ENCODE measurements at regions not wholly inside any gene's neighbourhood (a gene's known extent, or its start where the extent isn't known, plus 50 kb on each side); places are given as distances from the start of the nearest gene placed in this dataset.

DNA sequence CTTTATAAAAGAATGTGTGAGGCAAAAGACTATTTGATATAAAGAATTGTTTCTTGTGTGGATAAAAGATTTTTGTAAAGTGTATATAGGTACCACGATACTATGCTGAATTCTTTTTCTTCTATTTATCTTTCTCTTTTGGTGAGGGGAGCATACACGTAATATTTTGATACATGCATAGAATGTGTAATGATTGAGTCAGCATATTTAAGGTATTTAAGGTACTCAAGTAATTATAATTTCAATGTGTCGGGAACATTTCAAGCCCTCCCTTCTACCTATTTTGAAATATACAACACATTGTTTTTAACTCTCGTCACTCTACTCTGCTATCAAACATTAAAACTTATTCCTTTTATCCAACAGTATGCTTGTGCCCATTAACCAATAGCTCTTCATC, 1221.6 kb upstream of the PHF14 start:
- TF ChIP-seq RAD21 (IDR thresholded peaks at IDR 0.05; ENCODE audit: low read depth) (no peak), EP300 (IDR thresholded peaks at IDR 0.05; ENCODE audit: borderline replicate concordance) (no peak), YY1 (IDR thresholded peaks at IDR 0.05; ENCODE audit: low read depth) (no peak), EGR1 (IDR thresholded peaks at IDR 0.05) (no peak), TAF1 (IDR thresholded peaks at IDR 0.05; ENCODE audit: low read depth) (no peak), CEBPB (IDR thresholded peaks at IDR 0.05) (no peak), NFIC (IDR thresholded peaks at IDR 0.05) (no peak)
- TF ChIP-seq, protein P1, sequence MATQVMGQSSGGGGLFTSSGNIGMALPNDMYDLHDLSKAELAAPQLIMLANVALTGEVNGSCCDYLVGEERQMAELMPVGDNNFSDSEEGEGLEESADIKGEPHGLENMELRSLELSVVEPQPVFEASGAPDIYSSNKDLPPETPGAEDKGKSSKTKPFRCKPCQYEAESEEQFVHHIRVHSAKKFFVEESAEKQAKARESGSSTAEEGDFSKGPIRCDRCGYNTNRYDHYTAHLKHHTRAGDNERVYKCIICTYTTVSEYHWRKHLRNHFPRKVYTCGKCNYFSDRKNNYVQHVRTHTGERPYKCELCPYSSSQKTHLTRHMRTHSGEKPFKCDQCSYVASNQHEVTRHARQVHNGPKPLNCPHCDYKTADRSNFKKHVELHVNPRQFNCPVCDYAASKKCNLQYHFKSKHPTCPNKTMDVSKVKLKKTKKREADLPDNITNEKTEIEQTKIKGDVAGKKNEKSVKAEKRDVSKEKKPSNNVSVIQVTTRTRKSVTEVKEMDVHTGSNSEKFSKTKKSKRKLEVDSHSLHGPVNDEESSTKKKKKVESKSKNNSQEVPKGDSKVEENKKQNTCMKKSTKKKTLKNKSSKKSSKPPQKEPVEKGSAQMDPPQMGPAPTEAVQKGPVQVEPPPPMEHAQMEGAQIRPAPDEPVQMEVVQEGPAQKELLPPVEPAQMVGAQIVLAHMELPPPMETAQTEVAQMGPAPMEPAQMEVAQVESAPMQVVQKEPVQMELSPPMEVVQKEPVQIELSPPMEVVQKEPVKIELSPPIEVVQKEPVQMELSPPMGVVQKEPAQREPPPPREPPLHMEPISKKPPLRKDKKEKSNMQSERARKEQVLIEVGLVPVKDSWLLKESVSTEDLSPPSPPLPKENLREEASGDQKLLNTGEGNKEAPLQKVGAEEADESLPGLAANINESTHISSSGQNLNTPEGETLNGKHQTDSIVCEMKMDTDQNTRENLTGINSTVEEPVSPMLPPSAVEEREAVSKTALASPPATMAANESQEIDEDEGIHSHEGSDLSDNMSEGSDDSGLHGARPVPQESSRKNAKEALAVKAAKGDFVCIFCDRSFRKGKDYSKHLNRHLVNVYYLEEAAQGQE (IDR thresholded peaks at IDR 0.05; ENCODE audit: low read depth): no peak

Data from Ishikawa (cell line).